GM13976 (cell line): ENCODE measurements at regions not wholly inside any gene's neighbourhood (a gene's known extent, or its start where the extent isn't known, plus 50 kb on each side); places are given as distances from the start of the nearest gene placed in this dataset.

Experiments
- DNase-seq: peaks from one replicate; pipeline ENCODE4 v3.0.0; 2012; ENCODE audit warnings: low spot score
- in situ Hi-C: fragments of 300-500 bp; cut with MboI; formaldehyde crosslinking; loops from one replicate; pipeline ENCODE4 v1.12.0; 2022; ENCODE audit warnings: low sequenced_read_pairs, mixed read lengths, inconsistent platforms; ENCODE audit not compliant: unreplicated experiment
- TF ChIP-seq, protein P1 (sequence below): IDR thresholded peaks from 2 replicates; pipeline ENCODE4 v1.5.1; 2012; ENCODE audit warnings: borderline replicate concordance, mild to moderate bottlenecking; ENCODE audit not compliant: insufficient read depth; ENCODE audit errors: extremely low read depth, missing control alignments, control extremely low read depth

DNA sequence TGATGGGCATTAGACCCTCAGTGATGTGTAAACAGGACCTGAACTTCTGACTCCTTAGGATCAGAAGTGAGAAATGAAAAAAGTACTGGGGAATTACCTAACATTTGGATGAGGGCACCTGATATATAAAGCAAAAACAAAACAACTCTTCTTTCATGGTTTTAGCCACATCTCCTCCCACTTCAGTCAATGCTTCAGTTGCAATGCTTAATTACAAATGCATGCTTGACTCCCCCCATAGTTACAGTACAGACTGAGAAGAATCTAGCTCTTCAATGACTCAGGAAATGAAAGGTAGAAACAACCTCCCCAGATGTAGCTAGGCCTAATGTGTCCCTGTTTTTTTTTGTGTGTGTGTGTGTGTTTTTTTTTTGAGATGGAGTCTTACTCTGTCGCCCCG lies 276.8 kb upstream of the POU3F3 start:
- DNase-seq = no peak
- in situ Hi-C loops = no loop called here
- TF ChIP-seq, protein P1, sequence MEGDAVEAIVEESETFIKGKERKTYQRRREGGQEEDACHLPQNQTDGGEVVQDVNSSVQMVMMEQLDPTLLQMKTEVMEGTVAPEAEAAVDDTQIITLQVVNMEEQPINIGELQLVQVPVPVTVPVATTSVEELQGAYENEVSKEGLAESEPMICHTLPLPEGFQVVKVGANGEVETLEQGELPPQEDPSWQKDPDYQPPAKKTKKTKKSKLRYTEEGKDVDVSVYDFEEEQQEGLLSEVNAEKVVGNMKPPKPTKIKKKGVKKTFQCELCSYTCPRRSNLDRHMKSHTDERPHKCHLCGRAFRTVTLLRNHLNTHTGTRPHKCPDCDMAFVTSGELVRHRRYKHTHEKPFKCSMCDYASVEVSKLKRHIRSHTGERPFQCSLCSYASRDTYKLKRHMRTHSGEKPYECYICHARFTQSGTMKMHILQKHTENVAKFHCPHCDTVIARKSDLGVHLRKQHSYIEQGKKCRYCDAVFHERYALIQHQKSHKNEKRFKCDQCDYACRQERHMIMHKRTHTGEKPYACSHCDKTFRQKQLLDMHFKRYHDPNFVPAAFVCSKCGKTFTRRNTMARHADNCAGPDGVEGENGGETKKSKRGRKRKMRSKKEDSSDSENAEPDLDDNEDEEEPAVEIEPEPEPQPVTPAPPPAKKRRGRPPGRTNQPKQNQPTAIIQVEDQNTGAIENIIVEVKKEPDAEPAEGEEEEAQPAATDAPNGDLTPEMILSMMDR = no peak

DNA sequence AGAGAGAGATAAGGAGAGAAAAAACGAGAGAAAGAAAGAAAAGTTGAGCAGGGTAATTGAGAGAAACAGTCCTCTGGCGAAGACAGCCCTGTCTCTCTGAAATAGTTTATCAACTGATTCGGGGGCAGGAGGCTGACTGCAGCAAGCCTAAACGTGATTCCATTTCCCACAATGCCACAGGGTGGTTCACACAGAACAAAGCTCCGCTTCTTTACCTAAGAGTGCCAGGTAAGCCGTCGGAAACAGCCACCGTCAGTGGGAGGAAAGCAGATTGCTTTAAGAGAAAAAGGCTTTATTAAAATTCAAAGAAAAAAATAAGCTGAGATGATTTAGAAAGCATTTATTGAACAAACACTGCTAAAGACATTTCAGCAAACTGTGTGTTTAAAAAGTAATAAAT lies 271.4 kb upstream of the POU3F3 start:
- no peak for DNase-seq
- in situ Hi-C loops = no loop called here
- TF ChIP-seq, protein P1 = no peak

DNA sequence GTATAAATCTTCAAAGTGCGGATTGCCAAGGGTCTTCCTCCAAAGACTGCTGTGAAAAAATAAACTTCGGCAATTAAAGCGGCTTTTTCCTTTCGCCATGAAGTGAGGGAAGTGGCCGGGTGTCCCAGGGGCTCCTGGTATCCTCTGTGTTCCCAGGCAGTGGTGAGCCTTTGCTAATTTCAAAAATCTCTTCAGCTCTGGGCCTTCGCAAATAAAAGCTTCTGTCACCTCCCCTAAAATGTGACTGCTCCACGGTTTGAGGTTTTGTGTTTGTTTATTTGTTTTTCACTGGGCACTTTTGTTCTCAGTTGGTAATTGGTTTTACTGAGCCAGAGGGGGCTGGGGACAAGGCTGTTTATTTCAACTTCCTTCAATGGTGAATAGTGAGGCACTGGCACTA lies 270.1 kb upstream of the POU3F3 start:
- in situ Hi-C loops = no loop called here
- TF ChIP-seq, protein P1 = no peak
- no peak for DNase-seq

DNA sequence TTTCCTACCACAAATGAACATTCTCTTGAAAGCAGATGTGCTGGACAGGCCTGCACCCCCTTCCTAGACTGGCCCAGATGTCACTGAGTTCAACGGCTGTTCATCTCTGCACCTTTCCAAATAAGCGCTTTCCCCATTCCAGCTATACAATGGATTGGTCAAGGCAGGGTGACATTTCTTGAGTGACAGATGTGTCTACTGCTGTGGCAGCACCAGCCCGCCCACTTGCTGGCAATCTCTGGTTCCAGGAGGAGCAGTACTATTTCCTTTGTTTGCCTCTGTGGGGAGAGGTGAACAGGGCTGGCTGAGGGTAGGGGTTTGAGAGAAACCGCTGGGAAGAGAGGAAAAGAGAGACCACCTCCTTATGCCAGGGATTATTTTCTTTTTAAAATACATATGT lies 269.5 kb upstream of the POU3F3 start:
- no peak for DNase-seq
- in situ Hi-C loops = no loop called here
- TF ChIP-seq, protein P1 = no peak

DNA sequence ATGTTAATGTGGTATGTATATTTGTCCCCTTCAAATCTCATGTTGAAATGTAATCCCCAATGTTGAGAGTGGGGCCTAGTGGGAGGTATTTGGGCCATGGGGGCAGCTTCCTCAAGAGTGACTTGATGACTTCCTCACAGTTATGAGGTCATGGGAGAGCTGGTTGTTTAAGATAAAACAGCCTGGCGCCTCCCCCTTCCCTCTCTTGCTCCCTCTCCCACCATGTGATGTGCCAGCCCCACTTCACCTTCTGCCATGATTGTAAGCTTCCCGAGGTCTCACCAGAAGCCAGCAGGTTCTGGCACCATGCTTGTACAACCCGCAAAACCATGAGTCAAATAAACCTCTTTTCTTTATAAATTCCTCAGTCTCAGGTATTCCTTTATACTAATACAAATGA lies 258.3 kb upstream of the POU3F3 start:
- in situ Hi-C loops = no loop called here
- no peak for DNase-seq
- TF ChIP-seq, protein P1 = no peak

DNA sequence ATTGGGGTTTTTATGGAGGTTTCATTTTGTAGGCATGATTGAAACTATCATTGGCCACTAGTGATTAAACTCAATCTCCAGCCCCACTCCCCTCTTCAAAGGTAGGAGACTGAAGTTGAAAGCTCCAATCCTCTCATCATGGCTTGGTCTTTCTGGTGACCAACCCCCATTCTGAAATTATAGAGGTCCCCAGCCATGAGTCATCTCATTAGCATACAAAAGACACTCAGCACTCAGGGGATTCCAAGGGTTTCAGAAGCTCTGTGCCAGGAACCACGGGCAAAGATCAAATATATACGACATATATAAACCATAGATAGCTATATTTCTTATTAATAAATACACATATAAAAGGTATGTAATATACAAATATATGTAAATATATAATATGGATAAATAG lies 256.0 kb upstream of the POU3F3 start:
- TF ChIP-seq, protein P1 = no peak
- in situ Hi-C loops = no loop called here
- no peak for DNase-seq

DNA sequence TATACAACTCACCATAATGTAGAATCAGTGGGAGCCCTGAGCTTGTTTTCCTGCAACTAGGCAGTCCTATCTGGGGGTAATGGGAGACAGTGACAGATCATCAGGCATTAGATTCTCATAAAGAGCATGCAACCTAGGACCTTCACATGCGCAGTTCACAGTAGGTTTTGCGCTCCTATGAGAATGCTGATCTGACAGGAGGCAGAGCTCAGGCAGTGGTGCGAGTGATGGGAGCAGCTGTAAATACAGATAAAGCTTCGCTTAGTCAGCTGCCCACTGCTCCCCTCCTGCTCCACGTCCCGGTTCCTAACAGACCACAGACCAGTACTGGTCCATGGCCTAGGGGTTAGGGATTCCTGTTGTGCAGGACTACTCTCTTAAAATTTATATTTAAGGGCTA lies 255.3 kb upstream of the POU3F3 start:
- DNase-seq = no peak
- TF ChIP-seq, protein P1 = no peak
- in situ Hi-C loops = no loop called here
